GM23338 (cell line): ENCODE measurements at regions not wholly inside any gene's neighbourhood (a gene's known extent, or its start where the extent isn't known, plus 50 kb on each side); places are given as distances from the start of the nearest gene placed in this dataset.

ENCODE experiments used
- CREB1 ChIP-seq: fragments of 250-450 bp; sonication (Bioruptor Pico); IDR thresholded peaks from 2 replicates; pipeline ENCODE4 v1.5.0; 2020; ENCODE audit warnings: low read depth, mild to moderate bottlenecking, moderate library complexity
- STAT1 ChIP-seq: IDR thresholded peaks from one replicate; pipeline ENCODE4 v1.6.1; 2016; ENCODE audit warnings: antibody characterized with exemption; ENCODE audit not compliant: unreplicated experiment
- ZNF114 ChIP-seq: fragments of 250-450 bp; sonication (Bioruptor Pico); IDR thresholded peaks from 2 replicates; pipeline ENCODE4 v1.5.0; 2020; ENCODE audit warnings: mild to moderate bottlenecking, moderate library complexity
- ZNF331 ChIP-seq: fragments of 250-450 bp; sonication (Bioruptor Pico); IDR thresholded peaks from 2 replicates; pipeline ENCODE4 v1.5.0; 2020; ENCODE audit warnings: low read depth, mild to moderate bottlenecking, moderate library complexity
- TF ChIP-seq, protein P1 (sequence below): fragments of 250-450 bp; sonication (Bioruptor Pico); IDR thresholded peaks from 2 replicates; pipeline ENCODE4 v1.5.0; 2020; ENCODE audit warnings: mild to moderate bottlenecking, moderate library complexity
- TF ChIP-seq, protein P2 (sequence below): IDR thresholded peaks from 2 replicates; pipeline ENCODE4 v1.6.1; 2016; ENCODE audit warnings: antibody characterized with exemption
- TF ChIP-seq, protein P3 (sequence below), 2 experiments: fragments of 200-600 bp in 1 of 2; sonication (generic) in 1 of 2; conservative IDR thresholded peaks; 2 replicates each; pipeline versions ENCODE4 v1.5.1 to v1.6.1; 2016 to 2017; ENCODE audit warnings: antibody characterized with exemption in 2 of 2, low read depth in 2 of 2, mild to moderate bottlenecking in 2 of 2, moderate library complexity in 1 of 2

DNA sequence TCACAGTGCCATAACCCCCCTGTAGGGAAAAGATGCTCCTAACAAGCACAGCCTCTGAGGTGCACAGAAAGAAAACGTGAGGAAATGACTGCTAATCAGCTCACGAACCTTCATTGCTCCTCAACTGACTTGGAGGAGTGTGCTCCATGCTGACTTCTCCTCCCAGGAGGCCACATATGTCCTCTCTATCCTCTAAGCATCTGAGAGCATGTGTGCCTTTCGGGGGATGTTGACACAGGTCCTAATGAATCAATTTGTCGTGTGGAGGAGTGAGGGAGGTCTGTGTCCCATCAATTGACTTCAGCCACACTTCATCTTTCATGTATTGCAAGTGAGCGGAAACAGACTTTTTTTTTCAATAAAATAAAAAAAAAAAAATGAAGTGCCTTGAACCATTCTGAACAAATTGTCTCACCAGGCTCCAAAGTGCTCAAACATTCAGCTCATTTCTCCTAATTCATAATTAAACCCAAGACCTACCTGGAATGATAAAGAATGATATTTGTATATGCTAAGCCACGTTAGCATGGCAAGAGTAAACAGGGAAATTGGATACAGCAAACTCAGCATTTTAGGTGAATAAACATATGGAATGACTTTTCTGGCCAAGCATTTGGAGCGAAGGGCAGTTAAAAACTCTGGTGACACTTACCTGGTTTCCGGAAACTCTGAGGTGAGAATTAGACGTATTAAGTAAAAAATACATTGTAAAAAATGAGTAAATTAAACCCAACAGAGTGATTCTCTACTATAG, 317.6 kb upstream of the FAT3 start (continued):
- TF ChIP-seq, protein P1, sequence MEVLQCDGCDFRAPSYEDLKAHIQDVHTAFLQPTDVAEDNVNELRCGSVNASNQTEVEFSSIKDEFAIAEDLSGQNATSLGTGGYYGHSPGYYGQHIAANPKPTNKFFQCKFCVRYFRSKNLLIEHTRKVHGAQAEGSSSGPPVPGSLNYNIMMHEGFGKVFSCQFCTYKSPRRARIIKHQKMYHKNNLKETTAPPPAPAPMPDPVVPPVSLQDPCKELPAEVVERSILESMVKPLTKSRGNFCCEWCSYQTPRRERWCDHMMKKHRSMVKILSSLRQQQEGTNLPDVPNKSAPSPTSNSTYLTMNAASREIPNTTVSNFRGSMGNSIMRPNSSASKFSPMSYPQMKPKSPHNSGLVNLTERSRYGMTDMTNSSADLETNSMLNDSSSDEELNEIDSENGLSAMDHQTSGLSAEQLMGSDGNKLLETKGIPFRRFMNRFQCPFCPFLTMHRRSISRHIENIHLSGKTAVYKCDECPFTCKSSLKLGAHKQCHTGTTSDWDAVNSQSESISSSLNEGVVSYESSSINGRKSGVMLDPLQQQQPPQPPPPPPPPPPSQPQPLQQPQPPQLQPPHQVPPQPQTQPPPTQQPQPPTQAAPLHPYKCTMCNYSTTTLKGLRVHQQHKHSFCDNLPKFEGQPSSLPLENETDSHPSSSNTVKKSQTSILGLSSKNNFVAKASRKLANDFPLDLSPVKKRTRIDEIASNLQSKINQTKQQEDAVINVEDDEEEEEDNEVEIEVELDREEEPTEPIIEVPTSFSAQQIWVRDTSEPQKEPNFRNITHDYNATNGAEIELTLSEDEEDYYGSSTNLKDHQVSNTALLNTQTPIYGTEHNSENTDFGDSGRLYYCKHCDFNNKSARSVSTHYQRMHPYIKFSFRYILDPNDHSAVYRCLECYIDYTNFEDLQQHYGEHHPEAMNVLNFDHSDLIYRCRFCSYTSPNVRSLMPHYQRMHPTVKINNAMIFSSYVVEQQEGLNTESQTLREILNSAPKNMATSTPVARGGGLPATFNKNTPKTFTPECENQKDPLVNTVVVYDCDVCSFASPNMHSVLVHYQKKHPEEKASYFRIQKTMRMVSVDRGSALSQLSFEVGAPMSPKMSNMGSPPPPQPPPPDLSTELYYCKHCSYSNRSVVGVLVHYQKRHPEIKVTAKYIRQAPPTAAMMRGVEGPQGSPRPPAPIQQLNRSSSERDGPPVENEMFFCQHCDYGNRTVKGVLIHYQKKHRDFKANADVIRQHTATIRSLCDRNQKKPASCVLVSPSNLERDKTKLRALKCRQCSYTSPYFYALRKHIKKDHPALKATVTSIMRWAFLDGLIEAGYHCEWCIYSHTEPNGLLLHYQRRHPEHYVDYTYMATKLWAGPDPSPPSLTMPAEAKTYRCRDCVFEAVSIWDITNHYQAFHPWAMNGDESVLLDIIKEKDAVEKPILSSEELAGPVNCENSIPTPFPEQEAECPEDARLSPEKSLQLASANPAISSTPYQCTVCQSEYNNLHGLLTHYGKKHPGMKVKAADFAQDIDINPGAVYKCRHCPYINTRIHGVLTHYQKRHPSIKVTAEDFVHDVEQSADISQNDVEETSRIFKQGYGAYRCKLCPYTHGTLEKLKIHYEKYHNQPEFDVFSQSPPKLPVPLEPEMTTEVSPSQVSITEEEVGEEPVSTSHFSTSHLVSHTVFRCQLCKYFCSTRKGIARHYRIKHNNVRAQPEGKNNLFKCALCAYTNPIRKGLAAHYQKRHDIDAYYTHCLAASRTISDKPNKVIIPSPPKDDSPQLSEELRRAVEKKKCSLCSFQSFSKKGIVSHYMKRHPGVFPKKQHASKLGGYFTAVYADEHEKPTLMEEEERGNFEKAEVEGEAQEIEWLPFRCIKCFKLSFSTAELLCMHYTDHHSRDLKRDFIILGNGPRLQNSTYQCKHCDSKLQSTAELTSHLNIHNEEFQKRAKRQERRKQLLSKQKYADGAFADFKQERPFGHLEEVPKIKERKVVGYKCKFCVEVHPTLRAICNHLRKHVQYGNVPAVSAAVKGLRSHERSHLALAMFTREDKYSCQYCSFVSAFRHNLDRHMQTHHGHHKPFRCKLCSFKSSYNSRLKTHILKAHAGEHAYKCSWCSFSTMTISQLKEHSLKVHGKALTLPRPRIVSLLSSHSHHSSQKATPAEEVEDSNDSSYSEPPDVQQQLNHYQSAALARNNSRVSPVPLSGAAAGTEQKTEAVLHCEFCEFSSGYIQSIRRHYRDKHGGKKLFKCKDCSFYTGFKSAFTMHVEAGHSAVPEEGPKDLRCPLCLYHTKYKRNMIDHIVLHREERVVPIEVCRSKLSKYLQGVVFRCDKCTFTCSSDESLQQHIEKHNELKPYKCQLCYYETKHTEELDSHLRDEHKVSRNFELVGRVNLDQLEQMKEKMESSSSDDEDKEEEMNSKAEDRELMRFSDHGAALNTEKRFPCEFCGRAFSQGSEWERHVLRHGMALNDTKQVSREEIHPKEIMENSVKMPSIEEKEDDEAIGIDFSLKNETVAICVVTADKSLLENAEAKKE = no peak
- TF ChIP-seq ZNF331 (CRISPR knock-in tag) = no peak
- no peak for TF ChIP-seq ZNF114 (CRISPR knock-in tag)
- no peak for TF ChIP-seq CREB1 (CRISPR knock-in tag)
- TF ChIP-seq, protein P2, sequence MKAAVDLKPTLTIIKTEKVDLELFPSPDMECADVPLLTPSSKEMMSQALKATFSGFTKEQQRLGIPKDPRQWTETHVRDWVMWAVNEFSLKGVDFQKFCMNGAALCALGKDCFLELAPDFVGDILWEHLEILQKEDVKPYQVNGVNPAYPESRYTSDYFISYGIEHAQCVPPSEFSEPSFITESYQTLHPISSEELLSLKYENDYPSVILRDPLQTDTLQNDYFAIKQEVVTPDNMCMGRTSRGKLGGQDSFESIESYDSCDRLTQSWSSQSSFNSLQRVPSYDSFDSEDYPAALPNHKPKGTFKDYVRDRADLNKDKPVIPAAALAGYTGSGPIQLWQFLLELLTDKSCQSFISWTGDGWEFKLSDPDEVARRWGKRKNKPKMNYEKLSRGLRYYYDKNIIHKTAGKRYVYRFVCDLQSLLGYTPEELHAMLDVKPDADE = no peak
- TF ChIP-seq STAT1 = no peak
- TF ChIP-seq, protein P3, sequence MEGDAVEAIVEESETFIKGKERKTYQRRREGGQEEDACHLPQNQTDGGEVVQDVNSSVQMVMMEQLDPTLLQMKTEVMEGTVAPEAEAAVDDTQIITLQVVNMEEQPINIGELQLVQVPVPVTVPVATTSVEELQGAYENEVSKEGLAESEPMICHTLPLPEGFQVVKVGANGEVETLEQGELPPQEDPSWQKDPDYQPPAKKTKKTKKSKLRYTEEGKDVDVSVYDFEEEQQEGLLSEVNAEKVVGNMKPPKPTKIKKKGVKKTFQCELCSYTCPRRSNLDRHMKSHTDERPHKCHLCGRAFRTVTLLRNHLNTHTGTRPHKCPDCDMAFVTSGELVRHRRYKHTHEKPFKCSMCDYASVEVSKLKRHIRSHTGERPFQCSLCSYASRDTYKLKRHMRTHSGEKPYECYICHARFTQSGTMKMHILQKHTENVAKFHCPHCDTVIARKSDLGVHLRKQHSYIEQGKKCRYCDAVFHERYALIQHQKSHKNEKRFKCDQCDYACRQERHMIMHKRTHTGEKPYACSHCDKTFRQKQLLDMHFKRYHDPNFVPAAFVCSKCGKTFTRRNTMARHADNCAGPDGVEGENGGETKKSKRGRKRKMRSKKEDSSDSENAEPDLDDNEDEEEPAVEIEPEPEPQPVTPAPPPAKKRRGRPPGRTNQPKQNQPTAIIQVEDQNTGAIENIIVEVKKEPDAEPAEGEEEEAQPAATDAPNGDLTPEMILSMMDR (conservative IDR thresholded peaks at IDR 0.05; ENCODE audit: low read depth in 2 of 2) = no peak
